Nephron (organoid): ENCODE measurements at regions not wholly inside any gene's neighbourhood (a gene's known extent, or its start where the extent isn't known, plus 50 kb on each side); places are given as distances from the start of the nearest gene placed in this dataset.
A peak's percentile ranks its signal among the peaks of the same experiment; 100 is the strongest.

Experiments used
- H3K27ac Mint-ChIP-seq, 3 experiments: 2 replicates each; pipeline ENCODE4 v1.8.0; 2020; ENCODE audit warnings: mixed read lengths in 3 of 3, mild to moderate bottlenecking in 2 of 3, moderate library complexity in 1 of 3
- H3K27me3 Mint-ChIP-seq: 2 replicates; pipeline ENCODE4 v1.8.0; 2021; ENCODE audit warnings: low read depth, mild to moderate bottlenecking, moderate library complexity, mixed read lengths
- H3K36me3 Mint-ChIP-seq: 2 replicates; pipeline ENCODE4 v1.8.0; 2020; ENCODE audit warnings: low read depth, mixed read lengths
- H3K4me1 Mint-ChIP-seq: 2 replicates; pipeline ENCODE4 v1.8.0; 2020; ENCODE audit warnings: mixed read lengths
- H3K4me3 Mint-ChIP-seq, 3 experiments: 2 replicates each; pipeline ENCODE4 v1.8.0; 2020; ENCODE audit warnings: mild to moderate bottlenecking in 3 of 3, mixed read lengths in 3 of 3, moderate library complexity in 2 of 3
- H3K9me3 Mint-ChIP-seq: 2 replicates; pipeline ENCODE4 v1.8.0; 2020; ENCODE audit warnings: mixed read lengths
- TF ChIP-seq, protein P1 (sequence below), 3 experiments: fragments of 200-600 bp; sonication (generic); IDR thresholded peaks; one replicate each; pipeline ENCODE4 v1.5.0; 2021; ENCODE audit warnings: antibody characterized with exemption in 3 of 3; ENCODE audit not compliant: unreplicated experiment in 3 of 3

DNA sequence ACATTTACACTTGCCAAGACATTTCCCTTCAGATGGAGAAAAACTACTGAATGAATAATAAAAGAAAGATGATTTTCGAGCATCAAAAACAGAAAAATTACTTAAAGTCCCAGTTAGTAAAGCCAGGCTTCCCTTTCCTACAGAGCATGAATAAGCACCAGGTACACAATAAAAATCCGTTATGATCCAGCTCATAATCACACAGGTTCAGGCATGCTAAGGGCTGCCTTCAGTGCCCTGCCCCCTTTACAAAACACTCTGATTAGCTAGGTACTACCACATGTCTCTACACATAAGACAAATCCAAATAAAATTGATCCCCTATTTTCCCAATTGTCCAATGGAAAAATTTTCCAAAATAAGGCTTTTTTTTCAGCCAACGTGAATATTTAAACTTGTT is 413.2 kb upstream of the LRATD1 start:
- Mint-ChIP-seq H3K4me3 (no peak overlapping the region), H3K27me3 (no peaks in the 10 kb centered on the region), H3K27ac (no peak overlapping the region), H3K36me3 (no peaks in the 10 kb centered on the region), H3K9me3 (no peaks in the 10 kb centered on the region), H3K4me1 (no peaks in the 10 kb centered on the region)
- TF ChIP-seq, protein P1, sequence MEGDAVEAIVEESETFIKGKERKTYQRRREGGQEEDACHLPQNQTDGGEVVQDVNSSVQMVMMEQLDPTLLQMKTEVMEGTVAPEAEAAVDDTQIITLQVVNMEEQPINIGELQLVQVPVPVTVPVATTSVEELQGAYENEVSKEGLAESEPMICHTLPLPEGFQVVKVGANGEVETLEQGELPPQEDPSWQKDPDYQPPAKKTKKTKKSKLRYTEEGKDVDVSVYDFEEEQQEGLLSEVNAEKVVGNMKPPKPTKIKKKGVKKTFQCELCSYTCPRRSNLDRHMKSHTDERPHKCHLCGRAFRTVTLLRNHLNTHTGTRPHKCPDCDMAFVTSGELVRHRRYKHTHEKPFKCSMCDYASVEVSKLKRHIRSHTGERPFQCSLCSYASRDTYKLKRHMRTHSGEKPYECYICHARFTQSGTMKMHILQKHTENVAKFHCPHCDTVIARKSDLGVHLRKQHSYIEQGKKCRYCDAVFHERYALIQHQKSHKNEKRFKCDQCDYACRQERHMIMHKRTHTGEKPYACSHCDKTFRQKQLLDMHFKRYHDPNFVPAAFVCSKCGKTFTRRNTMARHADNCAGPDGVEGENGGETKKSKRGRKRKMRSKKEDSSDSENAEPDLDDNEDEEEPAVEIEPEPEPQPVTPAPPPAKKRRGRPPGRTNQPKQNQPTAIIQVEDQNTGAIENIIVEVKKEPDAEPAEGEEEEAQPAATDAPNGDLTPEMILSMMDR (IDR thresholded peaks at IDR 0.05; ENCODE audit: unreplicated experiment in 3 of 3), result no peak

DNA sequence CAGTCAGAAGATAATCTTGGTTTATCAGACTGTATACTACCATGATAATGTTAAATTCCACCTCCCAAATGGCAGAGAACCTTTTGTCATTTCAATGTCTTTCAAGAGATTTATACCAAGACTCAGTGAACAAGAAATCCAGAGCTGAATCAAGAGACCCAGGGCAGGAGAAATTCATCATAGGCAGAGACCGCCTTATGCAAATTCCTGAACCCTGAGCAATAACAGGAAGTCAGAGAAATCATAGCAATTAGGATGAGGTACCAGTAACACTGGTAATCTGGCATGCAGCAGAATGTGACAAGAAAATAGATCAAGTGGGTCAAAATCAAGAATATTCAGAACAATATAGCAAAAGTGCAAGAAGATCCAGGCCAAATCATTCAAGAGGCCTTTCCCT is 412.4 kb upstream of the LRATD1 start:
- TF ChIP-seq, protein P1 (IDR thresholded peaks at IDR 0.05; ENCODE audit: unreplicated experiment in 3 of 3), result no peak
- H3K9me3 Mint-ChIP-seq, result no peaks in the 10 kb centered on the region
- no peaks in the 10 kb centered on the region for H3K27me3 Mint-ChIP-seq
- H3K27ac Mint-ChIP-seq, result no peak overlapping the region
- no peak overlapping the region for H3K4me3 Mint-ChIP-seq
- no peaks in the 10 kb centered on the region for H3K4me1 Mint-ChIP-seq
- no peaks in the 10 kb centered on the region for H3K36me3 Mint-ChIP-seq

DNA sequence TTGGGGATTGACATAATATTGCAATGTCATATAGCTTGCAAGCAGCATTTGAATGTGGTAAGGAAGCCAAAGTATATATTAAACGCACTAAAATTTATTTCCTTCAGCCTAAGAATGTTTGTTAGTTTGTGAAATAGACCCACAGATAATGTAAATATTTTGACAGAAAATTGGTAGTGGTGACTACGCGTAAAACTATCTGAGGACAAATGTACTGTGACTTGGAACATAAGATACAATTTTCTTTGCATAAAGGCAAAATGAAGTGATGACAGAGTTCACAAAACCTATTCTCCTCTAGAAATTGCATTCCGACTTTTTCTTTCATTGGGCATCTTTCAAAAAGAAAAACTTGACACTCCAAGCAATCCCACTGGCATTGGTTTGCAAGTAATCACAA is 411.1 kb upstream of the LRATD1 start:
- H3K4me1 Mint-ChIP-seq, result no peaks in the 10 kb centered on the region
- H3K9me3 Mint-ChIP-seq, result no peaks in the 10 kb centered on the region
- H3K36me3 Mint-ChIP-seq, result no peaks in the 10 kb centered on the region
- no peaks in the 10 kb centered on the region for H3K27me3 Mint-ChIP-seq
- TF ChIP-seq, protein P1 (IDR thresholded peaks at IDR 0.05; ENCODE audit: unreplicated experiment in 3 of 3), result no peak
- no peak overlapping the region for H3K27ac Mint-ChIP-seq
- H3K4me3 Mint-ChIP-seq, result no peak overlapping the region

DNA sequence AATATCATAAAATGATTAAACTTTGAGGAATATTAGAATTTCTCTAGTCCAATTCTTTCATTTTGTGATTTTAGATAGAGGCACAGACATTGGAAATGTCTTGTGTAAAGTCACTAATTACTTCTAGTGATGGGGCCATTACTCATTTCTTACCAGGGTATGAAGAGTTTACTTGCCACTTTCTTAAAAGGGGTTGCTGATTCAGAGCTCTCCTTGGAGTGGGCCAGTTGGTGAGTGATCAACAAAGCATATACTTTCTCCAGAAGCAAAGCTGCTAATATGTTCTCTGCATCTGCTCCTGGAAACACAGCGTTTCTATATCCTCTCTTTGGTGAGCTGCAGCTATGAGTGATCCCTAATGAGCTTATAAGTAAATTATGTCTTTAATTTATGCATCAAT is 408.9 kb upstream of the LRATD1 start:
- H3K27ac Mint-ChIP-seq, result no peak overlapping the region
- H3K27me3 Mint-ChIP-seq, result no peaks in the 10 kb centered on the region
- H3K4me3 Mint-ChIP-seq, result no peak overlapping the region
- no peaks in the 10 kb centered on the region for H3K36me3 Mint-ChIP-seq
- TF ChIP-seq, protein P1 (IDR thresholded peaks at IDR 0.05; ENCODE audit: unreplicated experiment in 3 of 3), result no peak
- no peaks in the 10 kb centered on the region for H3K4me1 Mint-ChIP-seq
- no peaks in the 10 kb centered on the region for H3K9me3 Mint-ChIP-seq

DNA sequence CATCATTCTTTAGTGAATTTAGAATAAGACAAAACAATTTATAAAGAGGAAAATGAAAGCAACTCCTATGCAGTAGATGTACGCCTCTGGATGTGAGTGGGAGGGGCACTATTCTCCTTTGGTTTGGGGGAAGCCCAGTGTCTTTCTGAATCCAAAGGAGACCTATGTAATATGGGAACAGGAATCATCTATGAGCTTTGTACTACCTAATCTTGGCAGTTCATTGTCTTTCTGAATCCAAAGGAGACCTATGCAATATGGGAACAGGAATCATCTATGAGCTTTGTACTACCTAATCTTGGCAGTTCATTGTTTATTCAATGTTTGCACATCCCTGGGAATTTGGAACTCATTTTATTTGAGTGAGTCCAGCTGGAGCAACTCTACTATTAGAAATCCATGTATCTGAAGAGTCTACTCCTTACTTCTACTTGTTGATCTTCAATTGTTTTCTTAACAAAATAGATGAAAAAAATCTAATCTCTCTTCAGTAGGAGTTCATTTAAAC is 401.1 kb upstream of the LRATD1 start:
- TF ChIP-seq, protein P1 (IDR thresholded peaks at IDR 0.05; ENCODE audit: unreplicated experiment in 3 of 3), result no peak
- H3K9me3 Mint-ChIP-seq, result no peaks in the 10 kb centered on the region
- peaks cover 4% of the 10 kb centered on the region for H3K4me1 Mint-ChIP-seq
- no peaks in the 10 kb centered on the region for H3K27me3 Mint-ChIP-seq
- H3K36me3 Mint-ChIP-seq, result no peaks in the 10 kb centered on the region
- peak overlapping the region in 1 of 3 experiments; percentile 2 for H3K27ac Mint-ChIP-seq
- no peak overlapping the region for H3K4me3 Mint-ChIP-seq

DNA sequence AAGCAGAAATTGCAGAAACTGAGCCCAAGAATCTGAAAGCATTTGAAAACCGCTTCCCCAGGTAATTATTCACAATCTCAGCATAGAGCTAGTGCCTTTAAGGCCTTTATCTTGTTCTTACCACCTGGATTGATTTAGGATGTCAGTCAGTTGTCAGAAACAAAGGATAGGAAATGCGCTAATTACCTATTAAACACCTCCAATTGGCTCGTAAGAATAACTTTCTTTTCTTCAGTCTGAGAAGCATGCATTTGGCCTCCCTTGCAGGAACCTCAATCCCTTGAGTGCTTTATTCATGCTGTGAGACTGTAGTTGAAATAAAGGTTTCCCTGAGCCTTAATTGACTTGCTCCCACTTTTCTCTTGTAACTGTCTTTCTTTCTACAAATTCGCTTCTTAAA is 400.3 kb upstream of the LRATD1 start:
- Mint-ChIP-seq H3K36me3 (no peaks in the 10 kb centered on the region), H3K4me3 (no peak overlapping the region), H3K27me3 (no peaks in the 10 kb centered on the region), H3K27ac (peak overlapping the region in 1 of 3 experiments; percentile 2), H3K4me1 (peaks cover 4% of the 10 kb centered on the region), H3K9me3 (no peaks in the 10 kb centered on the region)
- TF ChIP-seq, protein P1 (IDR thresholded peaks at IDR 0.05; ENCODE audit: unreplicated experiment in 3 of 3), result no peak
